RWPE2 (cell line): ENCODE measurements at regions not wholly inside any gene's neighbourhood (a gene's known extent, or its start where the extent isn't known, plus 50 kb on each side); places are given as distances from the start of the nearest gene placed in this dataset.
"Not testable (repeated sequence)": the region's sequence is repeated elsewhere in the genome, so short reads cannot be mapped to it uniquely, and the experiment has no call there.

ENCODE experiments used
- ATAC-seq: fragments of 200-7000 bp; cut with Tn5 transposase; 3 replicates; pipeline ENCODE4 v1.9.1; 2021; ENCODE audit warnings: low read depth
- DNase-seq: peaks from one replicate; pipeline ENCODE4 v3.0.0-alpha.2; 2020; ENCODE audit warnings: low spot score
- H3K27ac ChIP-seq: fragments of 450-650 bp; 2 replicates; pipeline ENCODE4 v1.5.1; 2017; ENCODE audit warnings: mild to moderate bottlenecking; ENCODE audit not compliant: poor library complexity, severe bottlenecking
- H3K27me3 ChIP-seq: fragments of 250-450 bp; sonication (Bioruptor Pico); 2 replicates; pipeline ENCODE4 v1.5.1; 2021; ENCODE audit warnings: mild to moderate bottlenecking, moderate library complexity; ENCODE audit not compliant: insufficient read depth, poor library complexity, severe bottlenecking
- H3K36me3 ChIP-seq: fragments of 250-450 bp; sonication (Bioruptor Pico); 2 replicates; pipeline ENCODE4 v1.5.1; 2020; ENCODE audit warnings: low read depth, mild to moderate bottlenecking, moderate library complexity
- H3K4me1 ChIP-seq: fragments of 250-450 bp; sonication (Bioruptor Pico); 2 replicates; pipeline ENCODE4 v1.5.1; 2021; ENCODE audit warnings: mild to moderate bottlenecking, moderate library complexity; ENCODE audit not compliant: insufficient read depth, poor library complexity, severe bottlenecking
- H3K4me3 ChIP-seq: fragments of 250-450 bp; sonication (Bioruptor Pico); 2 replicates; pipeline ENCODE4 v1.5.1; 2021; ENCODE audit warnings: mild to moderate bottlenecking, moderate library complexity; ENCODE audit not compliant: severe bottlenecking
- H3K9me3 ChIP-seq: fragments of 250-450 bp; sonication (Bioruptor Pico); 2 replicates; pipeline ENCODE4 v1.5.1; 2021; ENCODE audit warnings: mild to moderate bottlenecking, moderate library complexity; ENCODE audit not compliant: severe bottlenecking
- CTCF ChIP-seq: fragments of 450-650 bp; IDR thresholded peaks from one replicate; pipeline ENCODE4 v1.5.1; 2017; ENCODE audit warnings: mild to moderate bottlenecking, moderate library complexity; ENCODE audit not compliant: poor library complexity, severe bottlenecking

- not testable (repeated sequence) for H3K27me3 ChIP-seq, H3K9me3 ChIP-seq, H3K27ac ChIP-seq, H3K4me3 ChIP-seq, ATAC-seq, H3K36me3 ChIP-seq, DNase-seq, H3K4me1 ChIP-seq
Observed at GRCh38 chr13:18773988-18774387, 407.6 kb downstream of the TUBA3C start.

- not testable (repeated sequence) for H3K36me3 ChIP-seq, H3K27ac ChIP-seq, H3K27me3 ChIP-seq, ATAC-seq, H3K4me3 ChIP-seq, DNase-seq, H3K9me3 ChIP-seq, H3K4me1 ChIP-seq
Observed at GRCh38 chr13:18741696-18742095, 439.9 kb downstream of the TUBA3C start.

- Histone ChIP-seq H3K27me3 (no peaks in the 10 kb centered on the region), H3K4me3 (no peak overlapping the region), H3K27ac (no peak overlapping the region), H3K36me3 (no peaks in the 10 kb centered on the region), H3K9me3 (no peaks in the 10 kb centered on the region), H3K4me1 (no peaks in the 10 kb centered on the region)
- ATAC-seq (no peak), DNase-seq (no peak)
- no peak for TF ChIP-seq CTCF
Observed at GRCh38 chr13:18739310-18739709, 442.3 kb downstream of the TUBA3C start.

GRCh38 chr13:18738086-18738485, 443.5 kb downstream of the TUBA3C start:
- H3K4me1 ChIP-seq, H3K27me3 ChIP-seq, H3K36me3 ChIP-seq, H3K27ac ChIP-seq, DNase-seq, H3K9me3 ChIP-seq, H3K4me3 ChIP-seq, ATAC-seq: not testable (repeated sequence)

- H3K27ac ChIP-seq, DNase-seq, H3K36me3 ChIP-seq, ATAC-seq, H3K27me3 ChIP-seq, H3K9me3 ChIP-seq, H3K4me3 ChIP-seq, H3K4me1 ChIP-seq: not testable (repeated sequence)
Observed at GRCh38 chr13:18727138-18727537, 454.5 kb downstream of the TUBA3C start.

GRCh38 chr13:18726524-18726923, 455.1 kb downstream of the TUBA3C start:
- not testable (repeated sequence) for H3K4me3 ChIP-seq, ATAC-seq, H3K36me3 ChIP-seq, H3K9me3 ChIP-seq, H3K27ac ChIP-seq, DNase-seq, H3K27me3 ChIP-seq, H3K4me1 ChIP-seq

- not testable (repeated sequence) for DNase-seq, H3K27me3 ChIP-seq, H3K4me3 ChIP-seq, ATAC-seq, H3K9me3 ChIP-seq, H3K36me3 ChIP-seq, H3K27ac ChIP-seq, H3K4me1 ChIP-seq
Observed at GRCh38 chr13:18725242-18725822, 456.3 kb downstream of the TUBA3C start.

- Histone ChIP-seq H3K27me3 (no peaks in the 10 kb centered on the region), H3K4me1 (no peaks in the 10 kb centered on the region), H3K4me3 (no peak overlapping the region), H3K9me3 (no peaks in the 10 kb centered on the region), H3K27ac (no peak overlapping the region), H3K36me3 (no peaks in the 10 kb centered on the region)
- TF ChIP-seq CTCF = no peak
- ATAC-seq (no peak), DNase-seq (no peak)
Observed at GRCh38 chr13:18714889-18715288, 466.7 kb downstream of the TUBA3C start.

- H3K4me1 ChIP-seq, ATAC-seq, H3K36me3 ChIP-seq, H3K27ac ChIP-seq, H3K9me3 ChIP-seq, H3K4me3 ChIP-seq, H3K27me3 ChIP-seq, DNase-seq: not testable (repeated sequence)
Observed at GRCh38 chr13:18710673-18711072, 471.0 kb downstream of the TUBA3C start.

GRCh38 chr13:18706538-18706937, 475.1 kb downstream of the TUBA3C start:
- not testable (repeated sequence) for H3K36me3 ChIP-seq, H3K27ac ChIP-seq, H3K4me1 ChIP-seq, H3K4me3 ChIP-seq, ATAC-seq, DNase-seq, H3K27me3 ChIP-seq, H3K9me3 ChIP-seq
